Transverse colon (tissue), 3 donors: ENCODE measurements at regions not wholly inside any gene's neighbourhood (a gene's known extent, or its start where the extent isn't known, plus 50 kb on each side); places are given as distances from the start of the nearest gene placed in this dataset.

ENCODE experiments used
- CTCF ChIP-seq, 5 experiments: fragments of 200-600 bp in 3 of 5; fragments of 450-650 bp in 2 of 5; sonication (generic) in 3 of 5; IDR thresholded peaks; 1 replicate in 2 of 5; 2 replicates in 3 of 5; pipeline ENCODE4 v1.5.1; 2016 to 2017; ENCODE audit warnings: antibody characterized with exemption in 5 of 5, inconsistent platforms in 3 of 5, mild to moderate bottlenecking in 2 of 5, moderate library complexity in 1 of 5
- EP300 ChIP-seq: sonication (generic); formaldehyde crosslinking; IDR thresholded peaks from one replicate; pipeline ENCODE4 v1.6.1; 2017; ENCODE audit warnings: antibody characterized with exemption, low read depth

- TF ChIP-seq CTCF (IDR thresholded peaks at IDR 0.05) (no peak), EP300 (no peak)
Observed at GRCh38 chr12:125755512-125755911, 690.3 kb downstream of the AACS start.
